ENCODE measurements at regions not wholly inside any gene's neighbourhood (a gene's known extent, or its start where the extent isn't known, plus 50 kb on each side); places are given as distances from the start of the nearest gene placed in this dataset.

- TF ChIP-seq HMGXB4 (CRISPR knock-in tag; IDR thresholded peaks at IDR 0.05) = no peak
- TF ChIP-seq CTCF (IDR thresholded peaks at IDR 0.05) = no peak
Observed at GRCh38 chr5:114716955-114717354, 355.1 kb downstream of the KCNN2 start.
